ENCODE measurements at regions not wholly inside any gene's neighbourhood (a gene's known extent, or its start where the extent isn't known, plus 50 kb on each side); places are given as distances from the start of the nearest gene placed in this dataset.

DNA sequence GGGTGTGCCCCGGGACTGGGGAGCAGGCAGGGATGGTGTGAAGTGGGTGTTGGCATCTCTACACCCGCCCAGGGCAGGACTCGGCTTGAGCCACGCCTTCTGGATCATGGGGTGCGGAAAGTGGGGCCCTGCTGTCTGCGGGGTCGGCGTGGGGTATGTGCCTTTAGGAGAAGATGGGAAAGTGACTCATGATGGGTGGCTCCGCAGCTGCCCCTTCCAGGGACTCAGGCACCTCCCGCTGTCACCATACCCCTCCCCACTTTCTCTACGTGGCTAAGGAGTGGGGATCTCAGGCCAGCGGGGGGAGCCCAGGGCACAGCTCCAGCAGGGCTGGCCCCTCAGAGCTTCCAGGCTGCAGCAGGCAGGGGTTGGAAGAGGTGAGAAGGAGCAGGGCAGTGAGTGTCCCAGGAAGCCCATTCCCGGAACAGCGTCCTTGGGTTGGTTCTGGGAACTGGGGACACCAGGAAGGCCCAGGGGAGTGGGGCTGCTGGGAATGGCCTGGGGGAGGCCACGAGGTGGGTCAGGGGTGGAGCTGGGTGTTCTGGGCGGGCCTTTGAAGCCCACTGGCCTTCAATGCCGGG, 102.9 kb upstream of the FGF3 start:
- FAIRE-seq (no peak), DNase-seq (ENCODE audit: insufficient read length, low spot score) (no peak)
- TF ChIP-seq, protein P1, sequence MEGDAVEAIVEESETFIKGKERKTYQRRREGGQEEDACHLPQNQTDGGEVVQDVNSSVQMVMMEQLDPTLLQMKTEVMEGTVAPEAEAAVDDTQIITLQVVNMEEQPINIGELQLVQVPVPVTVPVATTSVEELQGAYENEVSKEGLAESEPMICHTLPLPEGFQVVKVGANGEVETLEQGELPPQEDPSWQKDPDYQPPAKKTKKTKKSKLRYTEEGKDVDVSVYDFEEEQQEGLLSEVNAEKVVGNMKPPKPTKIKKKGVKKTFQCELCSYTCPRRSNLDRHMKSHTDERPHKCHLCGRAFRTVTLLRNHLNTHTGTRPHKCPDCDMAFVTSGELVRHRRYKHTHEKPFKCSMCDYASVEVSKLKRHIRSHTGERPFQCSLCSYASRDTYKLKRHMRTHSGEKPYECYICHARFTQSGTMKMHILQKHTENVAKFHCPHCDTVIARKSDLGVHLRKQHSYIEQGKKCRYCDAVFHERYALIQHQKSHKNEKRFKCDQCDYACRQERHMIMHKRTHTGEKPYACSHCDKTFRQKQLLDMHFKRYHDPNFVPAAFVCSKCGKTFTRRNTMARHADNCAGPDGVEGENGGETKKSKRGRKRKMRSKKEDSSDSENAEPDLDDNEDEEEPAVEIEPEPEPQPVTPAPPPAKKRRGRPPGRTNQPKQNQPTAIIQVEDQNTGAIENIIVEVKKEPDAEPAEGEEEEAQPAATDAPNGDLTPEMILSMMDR (IDR thresholded peaks at IDR 0.05; ENCODE audit: insufficient read depth, missing control alignments), result no peak

DNA sequence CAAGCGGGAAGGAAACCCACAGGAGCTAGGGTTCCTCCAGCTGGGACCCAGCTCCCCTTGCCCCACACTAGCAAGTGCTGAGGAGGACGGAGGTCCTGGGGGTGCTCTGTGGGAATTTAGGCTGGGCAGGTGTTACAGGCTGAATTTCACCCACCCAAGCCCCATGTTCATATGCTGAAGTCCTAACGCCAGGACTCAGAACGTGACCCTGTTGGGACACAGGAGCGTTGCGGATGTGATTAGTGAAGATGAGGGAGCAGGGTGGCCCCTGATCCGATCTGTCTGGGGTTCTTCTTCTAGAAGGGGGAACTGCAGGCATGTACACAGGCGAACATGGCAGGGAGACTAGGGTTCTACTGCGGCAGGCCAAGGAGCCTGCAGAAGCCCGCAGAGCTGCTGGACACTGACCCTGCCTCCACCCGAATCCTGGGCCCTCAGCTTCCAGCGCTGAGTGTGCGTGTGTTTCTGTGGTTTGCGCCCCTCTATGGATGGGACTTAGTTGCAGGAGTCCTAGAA, 103.4 kb upstream of the FGF3 start:
- FAIRE-seq, result no peak
- no peak for DNase-seq (ENCODE audit: insufficient read length, low spot score)
- TF ChIP-seq, protein P1 (IDR thresholded peaks at IDR 0.05; ENCODE audit: insufficient read depth, missing control alignments), result no peak

DNA sequence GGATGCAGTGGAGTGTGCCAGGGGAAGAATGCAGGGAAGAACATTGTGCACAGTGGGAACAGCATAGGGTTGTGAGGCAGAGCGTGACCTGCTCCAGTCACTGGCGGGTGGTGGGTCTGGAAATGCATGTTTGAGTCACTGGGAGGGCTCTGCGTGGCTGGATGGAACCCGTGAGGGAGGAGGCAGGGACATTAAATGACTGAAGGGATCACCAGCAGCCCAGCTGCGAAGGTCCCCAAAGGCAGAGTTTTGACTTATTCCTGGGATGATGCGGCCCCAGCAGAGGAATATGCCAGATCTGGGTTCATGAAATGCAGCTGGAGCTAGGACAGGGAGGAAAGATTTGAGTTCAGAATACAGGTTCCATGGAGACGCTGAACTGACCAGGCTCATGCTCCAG, 104.0 kb upstream of the FGF3 start:
- no peak for DNase-seq (ENCODE audit: insufficient read length, low spot score)
- no peak for FAIRE-seq
- TF ChIP-seq, protein P1 (IDR thresholded peaks at IDR 0.05; ENCODE audit: insufficient read depth, missing control alignments), result no peak

DNA sequence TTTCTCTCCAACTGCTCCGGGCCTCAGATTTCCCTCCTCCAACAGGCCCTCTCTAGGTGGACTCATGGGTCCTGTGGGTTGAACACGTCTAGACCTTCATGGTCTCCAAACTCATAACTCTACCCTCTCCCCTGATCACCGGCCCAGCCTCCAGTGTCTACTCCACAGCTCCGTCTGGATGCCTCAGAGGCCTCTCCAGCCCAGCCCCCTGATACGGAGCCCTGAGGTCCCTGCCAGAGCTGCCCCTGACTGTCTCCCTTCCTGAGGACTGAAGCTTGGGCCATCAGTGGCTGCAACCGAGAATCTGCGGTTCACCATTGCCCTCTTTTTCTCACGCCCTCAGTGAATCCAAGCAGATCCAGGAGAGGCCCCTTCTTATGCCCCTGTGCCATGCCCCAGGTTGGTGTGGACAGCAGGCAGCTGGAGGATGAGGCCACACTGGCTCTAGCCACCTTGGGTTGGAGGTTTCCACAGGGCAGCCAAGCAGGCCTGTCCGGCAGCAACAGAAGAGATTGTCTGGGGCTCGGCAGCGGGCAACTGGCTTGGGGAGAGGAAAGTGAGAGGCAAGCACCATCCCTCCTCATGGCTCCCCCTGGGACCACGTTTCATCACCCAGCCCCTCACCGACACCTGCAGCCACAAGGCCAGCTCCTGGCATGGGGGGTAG, 104.6 kb upstream of the FGF3 start:
- FAIRE-seq, result no peak
- TF ChIP-seq, protein P1 (IDR thresholded peaks at IDR 0.05; ENCODE audit: insufficient read depth, missing control alignments), result no peak
- no peak for DNase-seq (ENCODE audit: insufficient read length, low spot score)

DNA sequence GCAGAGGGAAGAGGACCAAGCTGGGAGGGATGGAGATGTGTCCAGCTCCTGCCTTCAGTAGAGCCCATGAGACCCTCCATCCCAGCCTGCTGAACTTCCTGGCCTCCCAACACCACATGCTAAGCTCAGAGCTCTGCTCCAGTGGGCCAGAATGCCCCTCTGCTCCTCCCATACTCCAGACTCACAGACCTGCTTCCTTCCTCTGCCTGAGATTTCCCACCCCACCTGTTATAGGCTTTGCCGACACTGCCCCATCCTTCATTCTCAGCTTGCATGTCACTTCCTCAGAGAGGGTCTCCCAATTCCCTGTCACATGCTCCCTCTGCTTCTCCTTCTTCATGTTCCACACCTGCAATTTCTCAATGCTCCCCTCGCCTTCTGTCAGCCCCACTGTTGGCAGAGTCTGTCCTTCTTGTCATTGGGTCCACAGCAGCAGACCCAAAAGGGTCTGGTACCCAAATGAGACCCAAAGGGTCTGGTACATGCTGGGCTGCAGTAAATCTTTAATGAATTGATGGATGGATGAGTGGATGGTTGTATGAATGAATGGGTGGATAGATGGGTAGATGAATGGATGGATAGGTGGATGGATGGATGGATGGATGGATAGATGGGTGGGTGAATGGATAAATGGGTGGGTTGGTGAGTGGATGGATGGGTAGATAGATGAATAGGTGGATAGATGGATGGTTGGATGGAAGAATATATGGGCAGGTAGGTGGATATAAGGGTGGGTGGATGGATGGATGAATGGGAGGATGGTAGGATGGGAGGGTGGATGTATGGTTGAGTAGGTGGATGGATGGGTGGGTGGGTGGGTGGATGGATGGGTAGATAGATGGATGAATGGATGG, 105.3 kb upstream of the FGF3 start:
- DNase-seq (ENCODE audit: insufficient read length, low spot score), result no peak
- FAIRE-seq, result no peak
- TF ChIP-seq, protein P1 (IDR thresholded peaks at IDR 0.05; ENCODE audit: insufficient read depth, missing control alignments), result no peak

DNA sequence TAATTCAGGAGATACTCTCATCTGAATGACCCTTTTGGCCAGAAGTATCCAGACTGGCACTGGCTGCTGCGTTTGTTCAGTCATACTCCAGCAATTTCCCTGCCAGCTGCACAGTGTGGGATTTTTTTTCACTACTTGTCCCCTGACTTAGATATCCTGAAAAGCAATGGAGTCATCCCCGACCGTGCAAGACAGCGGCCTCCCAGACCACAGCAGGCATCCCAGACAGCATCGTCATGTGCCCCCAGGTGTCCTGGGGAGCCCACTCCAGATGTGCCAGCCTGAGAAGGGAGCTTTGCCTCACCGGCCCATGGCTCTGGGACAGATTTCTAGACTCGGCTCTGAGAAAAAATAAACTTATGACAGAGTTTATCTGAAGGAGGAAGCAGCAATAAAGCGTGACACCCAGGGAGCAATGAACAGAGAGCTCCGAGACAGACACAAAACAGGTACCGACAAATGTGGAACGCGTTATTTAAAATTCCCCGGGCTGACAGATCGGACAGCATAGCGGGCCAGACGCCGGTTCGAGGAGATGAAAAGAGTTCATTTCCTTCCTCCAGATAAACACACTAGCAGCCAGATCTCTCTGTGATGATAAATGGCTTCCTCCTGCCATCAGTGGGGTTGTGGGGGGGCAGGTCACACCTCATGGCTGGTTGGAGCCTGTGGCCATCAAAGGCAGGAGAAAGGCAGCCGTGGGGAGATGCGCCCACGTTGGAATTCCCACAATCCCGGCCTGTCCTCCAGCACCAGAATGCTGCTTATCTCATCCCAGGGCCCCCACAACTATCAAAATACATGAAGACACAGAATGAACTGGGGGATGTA, 106.4 kb upstream of the FGF3 start:
- DNase-seq (ENCODE audit: insufficient read length, low spot score) (no peak), FAIRE-seq (no peak)
- TF ChIP-seq, protein P1 (IDR thresholded peaks at IDR 0.05; ENCODE audit: insufficient read depth, missing control alignments), result no peak

Data from D721Med (cell line).